ENCODE measurements at regions not wholly inside any gene's neighbourhood (a gene's known extent, or its start where the extent isn't known, plus 50 kb on each side); places are given as distances from the start of the nearest gene placed in this dataset.

DNA sequence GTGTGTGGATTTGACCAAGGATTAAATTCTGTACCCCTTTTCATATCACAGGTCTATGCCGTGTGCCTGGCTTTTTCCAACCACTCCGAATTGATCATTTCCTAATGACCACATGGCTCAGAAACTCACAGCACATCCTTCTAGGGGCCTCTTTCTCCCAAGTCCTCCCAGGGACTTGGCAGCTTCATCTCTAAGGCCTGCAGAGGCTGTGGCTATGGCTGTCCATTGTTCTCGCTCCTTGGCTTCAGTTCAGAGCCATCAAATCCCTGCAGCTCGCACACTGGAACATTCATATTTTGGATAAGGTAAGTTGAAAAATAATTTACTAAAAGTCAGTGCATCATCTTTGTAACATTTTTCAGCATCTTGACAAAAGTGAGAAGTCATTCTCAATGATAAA, 497.2 kb upstream of the CDH4 start:
- Histone ChIP-seq H3K9me3 (no peaks in the 10 kb centered on the region), H3K27ac (no peak overlapping the region), H3K4me1 (no peaks in the 10 kb centered on the region), H3K27me3 (ENCODE audit: insufficient read depth in 3 of 3, low read length in 2 of 3) (no peaks in the 10 kb centered on the region), H3K36me3 (ENCODE audit: insufficient read depth in 1 of 2, low read depth in 1 of 2) (no peaks in the 10 kb centered on the region), H3K4me3 (no peak overlapping the region)
- intact Hi-C loops (cut with DNase I): no loop called here
- ATAC-seq (no peak), DNase-seq (no peak)
- TF ChIP-seq, protein P1, sequence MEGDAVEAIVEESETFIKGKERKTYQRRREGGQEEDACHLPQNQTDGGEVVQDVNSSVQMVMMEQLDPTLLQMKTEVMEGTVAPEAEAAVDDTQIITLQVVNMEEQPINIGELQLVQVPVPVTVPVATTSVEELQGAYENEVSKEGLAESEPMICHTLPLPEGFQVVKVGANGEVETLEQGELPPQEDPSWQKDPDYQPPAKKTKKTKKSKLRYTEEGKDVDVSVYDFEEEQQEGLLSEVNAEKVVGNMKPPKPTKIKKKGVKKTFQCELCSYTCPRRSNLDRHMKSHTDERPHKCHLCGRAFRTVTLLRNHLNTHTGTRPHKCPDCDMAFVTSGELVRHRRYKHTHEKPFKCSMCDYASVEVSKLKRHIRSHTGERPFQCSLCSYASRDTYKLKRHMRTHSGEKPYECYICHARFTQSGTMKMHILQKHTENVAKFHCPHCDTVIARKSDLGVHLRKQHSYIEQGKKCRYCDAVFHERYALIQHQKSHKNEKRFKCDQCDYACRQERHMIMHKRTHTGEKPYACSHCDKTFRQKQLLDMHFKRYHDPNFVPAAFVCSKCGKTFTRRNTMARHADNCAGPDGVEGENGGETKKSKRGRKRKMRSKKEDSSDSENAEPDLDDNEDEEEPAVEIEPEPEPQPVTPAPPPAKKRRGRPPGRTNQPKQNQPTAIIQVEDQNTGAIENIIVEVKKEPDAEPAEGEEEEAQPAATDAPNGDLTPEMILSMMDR (IDR thresholded peaks at IDR 0.05): no peak
- WGBS, 3 donors: 43 to 62% (median 56%) methylated on average over 4 of the region's 4 CpGs

DNA sequence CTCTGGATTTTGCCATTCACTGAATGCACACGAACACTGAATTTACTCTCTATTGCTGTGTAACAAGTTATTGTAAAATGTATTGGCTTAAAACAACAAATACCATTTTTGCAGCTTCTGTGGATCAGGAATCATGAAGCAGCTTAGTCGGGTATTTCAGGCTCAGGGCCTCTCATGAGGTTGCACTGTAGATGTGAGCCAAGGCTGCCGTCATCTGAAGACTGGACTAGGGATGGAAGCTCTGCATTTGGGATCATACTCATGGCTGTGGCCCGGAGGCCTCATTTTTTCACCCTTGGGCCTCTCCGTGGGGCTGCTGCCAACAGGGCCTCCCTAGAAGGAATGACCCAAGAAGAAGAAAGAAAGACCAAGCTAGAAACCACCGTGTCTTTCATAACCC, 492.4 kb upstream of the CDH4 start:
- no peak overlapping the region for H3K27ac ChIP-seq
- intact Hi-C loops (cut with DNase I): no loop called here
- no peak for DNase-seq

DNA sequence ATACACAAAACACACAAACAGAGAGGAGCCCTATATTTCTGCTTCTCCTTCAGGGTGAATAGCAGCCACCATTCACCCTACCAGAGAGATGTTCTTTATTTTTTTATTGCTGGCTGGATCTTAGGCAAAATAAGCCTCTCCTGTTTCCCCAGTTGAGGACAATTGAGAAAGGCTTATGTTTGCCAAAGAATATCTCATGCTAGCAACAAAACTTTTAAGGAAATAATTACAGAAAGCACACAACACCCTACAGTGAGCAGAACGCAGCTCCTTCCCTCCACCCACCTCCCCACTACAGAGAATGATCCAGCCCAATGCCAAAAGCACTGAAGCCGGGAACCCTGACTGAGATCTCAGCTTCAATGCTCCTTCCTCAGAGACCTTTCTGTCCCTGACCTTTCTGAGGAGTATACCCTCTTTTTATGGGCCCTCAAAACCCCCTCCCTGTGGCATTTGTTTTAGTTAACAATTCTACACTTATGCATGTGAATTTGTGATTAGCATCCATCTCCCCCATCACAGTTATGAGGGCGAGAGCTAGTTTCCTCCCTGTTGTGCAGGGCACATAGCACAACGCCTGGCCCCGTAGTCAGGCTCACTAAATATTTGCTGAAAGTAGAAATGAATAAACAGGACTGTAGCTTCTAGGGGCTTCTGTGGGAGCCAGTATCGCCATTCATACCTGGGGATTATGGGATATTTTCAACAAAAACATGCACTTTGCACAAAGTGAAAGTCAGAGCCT, 491.6 kb upstream of the CDH4 start:
- Histone ChIP-seq H3K27me3 (ENCODE audit: insufficient read depth in 3 of 3, low read length in 2 of 3) (no peaks in the 10 kb centered on the region), H3K27ac (no peak overlapping the region), H3K4me1 (no peaks in the 10 kb centered on the region), H3K36me3 (ENCODE audit: insufficient read depth in 1 of 2, low read depth in 1 of 2) (no peaks in the 10 kb centered on the region), H3K9me3 (no peaks in the 10 kb centered on the region), H3K4me3 (no peak overlapping the region)
- ATAC-seq: no peak
- intact Hi-C loops (cut with DNase I): no loop called here
- TF ChIP-seq, protein P1 (IDR thresholded peaks at IDR 0.05): no peak
- DNase-seq: no peak
- 76 to 90% (median 83%) methylated on average over 6 of the region's 6 CpGs for WGBS, 3 donors

More for the DNA sequence above, 492.4 kb upstream of the CDH4 start:
- no peak for ATAC-seq
- no peaks in the 10 kb centered on the region for H3K27me3 ChIP-seq (ENCODE audit: insufficient read depth in 3 of 3, low read length in 2 of 3)
- TF ChIP-seq, protein P1 (IDR thresholded peaks at IDR 0.05): no peak
- H3K4me1 ChIP-seq: no peaks in the 10 kb centered on the region
- H3K9me3 ChIP-seq: no peaks in the 10 kb centered on the region
- 83 to 91% (median 88%) methylated on average over 6 of the region's 6 CpGs for WGBS, 3 donors
- no peak overlapping the region for H3K4me3 ChIP-seq
- no peaks in the 10 kb centered on the region for H3K36me3 ChIP-seq (ENCODE audit: insufficient read depth in 1 of 2, low read depth in 1 of 2)

GRCh38 chr20:60761056-60761455, 491.0 kb upstream of the CDH4 start:
- TF ChIP-seq, protein P1 (IDR thresholded peaks at IDR 0.05): no peak
- H3K4me3 ChIP-seq: no peak overlapping the region
- WGBS, 3 donors: 73 to 83% (median 82%) methylated on average over 9 of the region's 9 CpGs

GRCh38 chr20:60762386-60762785, 489.7 kb upstream of the CDH4 start:
- Histone ChIP-seq H3K27ac (no peak overlapping the region), H3K36me3 (ENCODE audit: insufficient read depth in 1 of 2, low read depth in 1 of 2) (no peaks in the 10 kb centered on the region), H3K4me3 (no peak overlapping the region), H3K9me3 (no peaks in the 10 kb centered on the region), H3K27me3 (ENCODE audit: insufficient read depth in 3 of 3, low read length in 2 of 3) (peaks cover 0 to 2% (median 0%) of the 10 kb centered on the region in 3 donors), H3K4me1 (no peaks in the 10 kb centered on the region)
- ATAC-seq (no peak), DNase-seq (no peak)
- TF ChIP-seq, protein P1 (IDR thresholded peaks at IDR 0.05): no peak
- intact Hi-C loops (cut with DNase I): no loop called here
- 85 to 98% (median 96%) methylated on average over 6 of the region's 6 CpGs for WGBS, 3 donors

More at GRCh38 chr20:60761056-60761455, 491.0 kb upstream of the CDH4 start:
- DNase-seq (no peak), ATAC-seq (no peak)
- Histone ChIP-seq H3K36me3 (ENCODE audit: insufficient read depth in 1 of 2, low read depth in 1 of 2) (no peaks in the 10 kb centered on the region), H3K4me1 (no peaks in the 10 kb centered on the region), H3K27ac (no peak overlapping the region), H3K27me3 (ENCODE audit: insufficient read depth in 3 of 3, low read length in 2 of 3) (peaks cover 0 to 2% (median 0%) of the 10 kb centered on the region in 3 donors), H3K9me3 (no peaks in the 10 kb centered on the region)
- intact Hi-C loops (cut with DNase I): no loop called here
